Endothelial cell (in vitro differentiated cells): ENCODE measurements at regions not wholly inside any gene's neighbourhood (a gene's known extent, or its start where the extent isn't known, plus 50 kb on each side); places are given as distances from the start of the nearest gene placed in this dataset.

Experiments
- DNase-seq: peaks from one replicate; pipeline ENCODE4 v3.0.0; 2021; ENCODE audit warnings: low spot score
- H3K27ac Mint-ChIP-seq: one replicate; pipeline ENCODE4 v1.8.0; 2021; ENCODE audit warnings: mixed read lengths, inconsistent platforms; ENCODE audit not compliant: unreplicated experiment
- H3K27me3 Mint-ChIP-seq: one replicate; pipeline ENCODE4 v1.8.0; 2021; ENCODE audit warnings: mild to moderate bottlenecking, moderate library complexity, mixed read lengths, inconsistent platforms; ENCODE audit not compliant: unreplicated experiment
- H3K36me3 Mint-ChIP-seq: one replicate; pipeline ENCODE4 v1.8.0; 2021; ENCODE audit warnings: mild to moderate bottlenecking, low read depth, mixed read lengths, inconsistent platforms; ENCODE audit not compliant: unreplicated experiment
- H3K4me1 Mint-ChIP-seq: one replicate; pipeline ENCODE4 v1.8.0; 2021; ENCODE audit warnings: mild to moderate bottlenecking, mixed read lengths, inconsistent platforms; ENCODE audit not compliant: unreplicated experiment
- H3K4me3 Mint-ChIP-seq: one replicate; pipeline ENCODE4 v1.8.0; 2021; ENCODE audit warnings: mild to moderate bottlenecking, mixed read lengths, inconsistent platforms; ENCODE audit not compliant: unreplicated experiment
- H3K9me3 Mint-ChIP-seq: one replicate; pipeline ENCODE4 v1.8.0; 2021; ENCODE audit warnings: mixed read lengths, inconsistent platforms; ENCODE audit not compliant: unreplicated experiment
- TF ChIP-seq, protein P1 (sequence below): fragments of 200-600 bp; sonication (generic); IDR thresholded peaks from one replicate; pipeline ENCODE4 v1.5.0; 2021; ENCODE audit warnings: antibody characterized with exemption; ENCODE audit not compliant: unreplicated experiment

DNA sequence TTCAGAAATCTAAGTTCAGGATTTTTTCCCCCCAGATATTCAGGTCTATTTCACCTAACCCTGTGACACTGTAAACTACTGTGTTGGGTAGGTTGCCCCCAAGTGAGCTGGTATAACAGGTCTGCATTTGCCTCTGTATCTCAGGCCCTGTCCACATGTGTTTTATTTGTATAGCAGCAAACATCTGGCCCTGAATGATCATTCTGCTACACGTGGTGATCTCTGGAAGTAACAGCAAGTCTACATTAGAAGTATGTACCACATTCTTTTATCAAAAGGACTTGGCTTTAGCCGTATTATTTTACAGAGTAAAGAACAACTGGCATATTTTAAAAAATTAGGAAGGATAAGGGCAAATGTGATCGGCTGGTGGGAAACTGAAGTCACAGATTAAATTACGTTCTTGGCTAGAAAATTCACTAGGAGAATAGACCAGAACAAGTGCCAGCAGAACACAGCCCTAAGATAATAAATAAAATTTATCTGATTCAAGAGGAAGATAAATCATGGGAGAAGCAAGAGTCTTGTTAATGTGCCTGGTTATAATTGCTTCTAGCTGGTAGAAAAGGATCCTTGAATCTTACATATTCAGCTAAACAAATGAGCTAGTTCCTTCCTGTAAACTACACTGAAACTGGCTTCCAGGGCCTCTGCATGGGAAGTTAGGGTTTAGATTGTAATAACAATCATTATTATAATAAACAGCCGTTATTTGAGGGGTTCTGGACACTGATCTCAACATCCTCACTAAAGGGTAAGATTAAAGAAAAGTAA is 192.1 kb downstream of the SAMD5 start:
- TF ChIP-seq, protein P1, sequence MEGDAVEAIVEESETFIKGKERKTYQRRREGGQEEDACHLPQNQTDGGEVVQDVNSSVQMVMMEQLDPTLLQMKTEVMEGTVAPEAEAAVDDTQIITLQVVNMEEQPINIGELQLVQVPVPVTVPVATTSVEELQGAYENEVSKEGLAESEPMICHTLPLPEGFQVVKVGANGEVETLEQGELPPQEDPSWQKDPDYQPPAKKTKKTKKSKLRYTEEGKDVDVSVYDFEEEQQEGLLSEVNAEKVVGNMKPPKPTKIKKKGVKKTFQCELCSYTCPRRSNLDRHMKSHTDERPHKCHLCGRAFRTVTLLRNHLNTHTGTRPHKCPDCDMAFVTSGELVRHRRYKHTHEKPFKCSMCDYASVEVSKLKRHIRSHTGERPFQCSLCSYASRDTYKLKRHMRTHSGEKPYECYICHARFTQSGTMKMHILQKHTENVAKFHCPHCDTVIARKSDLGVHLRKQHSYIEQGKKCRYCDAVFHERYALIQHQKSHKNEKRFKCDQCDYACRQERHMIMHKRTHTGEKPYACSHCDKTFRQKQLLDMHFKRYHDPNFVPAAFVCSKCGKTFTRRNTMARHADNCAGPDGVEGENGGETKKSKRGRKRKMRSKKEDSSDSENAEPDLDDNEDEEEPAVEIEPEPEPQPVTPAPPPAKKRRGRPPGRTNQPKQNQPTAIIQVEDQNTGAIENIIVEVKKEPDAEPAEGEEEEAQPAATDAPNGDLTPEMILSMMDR, result no peak
- DNase-seq, result no peak
- Mint-ChIP-seq H3K36me3 (no peaks in the 10 kb centered on the region), H3K4me1 (peaks cover 11% of the 10 kb centered on the region), H3K4me3 (no peak overlapping the region), H3K9me3 (no peaks in the 10 kb centered on the region), H3K27me3 (peaks cover 1% of the 10 kb centered on the region), H3K27ac (no peak overlapping the region)

DNA sequence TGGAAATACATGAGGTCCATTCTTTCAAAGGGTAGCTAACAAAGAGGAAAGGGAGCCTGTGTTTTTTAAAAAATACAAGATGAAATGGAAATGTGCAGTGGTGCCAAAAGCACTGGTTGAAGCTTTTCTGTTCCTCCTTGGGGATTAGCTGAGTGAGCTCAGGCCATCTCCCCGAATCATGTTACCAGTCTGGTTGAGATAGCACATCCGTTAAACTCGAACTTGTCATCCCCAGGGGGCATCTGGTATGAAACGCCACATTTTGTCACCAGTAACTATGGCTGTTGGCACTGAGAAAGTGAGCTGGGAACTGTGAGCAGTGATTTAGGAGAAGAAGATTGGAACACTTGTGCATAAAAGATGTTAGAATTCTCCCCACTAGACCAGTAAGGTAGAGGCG is 196.2 kb downstream of the SAMD5 start:
- Mint-ChIP-seq H3K9me3 (no peaks in the 10 kb centered on the region), H3K4me3 (no peak overlapping the region), H3K4me1 (peaks cover 16% of the 10 kb centered on the region), H3K27ac (no peak overlapping the region), H3K36me3 (no peaks in the 10 kb centered on the region), H3K27me3 (no peaks in the 10 kb centered on the region)
- TF ChIP-seq, protein P1, result no peak
- no peak for DNase-seq

GRCh38 chr6:147707524-147707923 is 199.0 kb downstream of the SAMD5 start:
- DNase-seq, result no peak
- Mint-ChIP-seq H3K27me3 (no peaks in the 10 kb centered on the region), H3K4me3 (no peak overlapping the region), H3K36me3 (no peaks in the 10 kb centered on the region), H3K27ac (no peak overlapping the region), H3K4me1 (peaks cover 11% of the 10 kb centered on the region), H3K9me3 (no peaks in the 10 kb centered on the region)
- TF ChIP-seq, protein P1, result no peak

- TF ChIP-seq, protein P1, result no peak
- Mint-ChIP-seq H3K4me1 (peaks cover 11% of the 10 kb centered on the region), H3K27me3 (no peaks in the 10 kb centered on the region), H3K4me3 (no peak overlapping the region), H3K27ac (no peak overlapping the region), H3K9me3 (no peaks in the 10 kb centered on the region), H3K36me3 (no peaks in the 10 kb centered on the region)
- DNase-seq, result no peak
These were observed 199.7 kb downstream of the SAMD5 start for GRCh38 chr6:147708170-147708569.
